ENCODE measurements at regions not wholly inside any gene's neighbourhood (a gene's known extent, or its start where the extent isn't known, plus 50 kb on each side); places are given as distances from the start of the nearest gene placed in this dataset.

DNA sequence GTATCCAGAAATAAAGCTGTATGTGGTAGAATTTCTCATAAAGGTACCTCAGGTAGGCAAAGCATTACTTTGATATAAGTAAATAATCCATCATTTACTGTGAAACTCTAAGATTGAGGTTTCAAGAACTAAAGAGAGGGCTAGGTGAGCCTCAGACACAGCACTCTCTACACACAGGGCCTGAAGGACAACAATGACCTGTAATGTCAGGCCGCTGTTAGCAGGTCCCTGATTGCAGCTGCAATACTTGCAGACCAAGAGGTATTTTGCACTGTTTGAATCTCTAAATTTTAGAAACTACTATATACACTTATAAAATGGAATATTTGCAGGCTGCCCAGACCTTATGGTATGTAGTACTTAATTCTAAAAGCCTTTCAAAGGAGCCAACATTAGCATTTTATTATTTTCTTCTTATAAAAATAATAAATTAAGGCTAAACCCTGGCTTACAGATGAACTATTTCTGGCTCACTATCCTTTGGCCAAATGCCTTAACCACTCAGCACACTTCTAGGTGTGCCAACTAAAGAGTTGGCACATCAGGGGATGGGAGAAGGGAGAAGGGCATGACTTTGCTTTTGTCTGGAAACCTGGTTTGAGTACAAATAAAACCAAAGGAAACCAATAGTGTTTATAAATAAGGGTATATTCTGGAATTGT lies 66.7 kb upstream of the SLC39A10 start:
- no peak for TF ChIP-seq TCF7L2 (IDR thresholded peaks at IDR 0.05; ENCODE audit: borderline replicate concordance, extremely low read depth, insufficient read depth, insufficient read length)
- TF ChIP-seq, protein P1, sequence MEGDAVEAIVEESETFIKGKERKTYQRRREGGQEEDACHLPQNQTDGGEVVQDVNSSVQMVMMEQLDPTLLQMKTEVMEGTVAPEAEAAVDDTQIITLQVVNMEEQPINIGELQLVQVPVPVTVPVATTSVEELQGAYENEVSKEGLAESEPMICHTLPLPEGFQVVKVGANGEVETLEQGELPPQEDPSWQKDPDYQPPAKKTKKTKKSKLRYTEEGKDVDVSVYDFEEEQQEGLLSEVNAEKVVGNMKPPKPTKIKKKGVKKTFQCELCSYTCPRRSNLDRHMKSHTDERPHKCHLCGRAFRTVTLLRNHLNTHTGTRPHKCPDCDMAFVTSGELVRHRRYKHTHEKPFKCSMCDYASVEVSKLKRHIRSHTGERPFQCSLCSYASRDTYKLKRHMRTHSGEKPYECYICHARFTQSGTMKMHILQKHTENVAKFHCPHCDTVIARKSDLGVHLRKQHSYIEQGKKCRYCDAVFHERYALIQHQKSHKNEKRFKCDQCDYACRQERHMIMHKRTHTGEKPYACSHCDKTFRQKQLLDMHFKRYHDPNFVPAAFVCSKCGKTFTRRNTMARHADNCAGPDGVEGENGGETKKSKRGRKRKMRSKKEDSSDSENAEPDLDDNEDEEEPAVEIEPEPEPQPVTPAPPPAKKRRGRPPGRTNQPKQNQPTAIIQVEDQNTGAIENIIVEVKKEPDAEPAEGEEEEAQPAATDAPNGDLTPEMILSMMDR (IDR thresholded peaks at IDR 0.05 in 2 of 3, conservative IDR thresholded peaks at IDR 0.05 in 1 of 3; ENCODE audit: borderline replicate concordance in 1 of 3, insufficient read depth in 1 of 3, low read depth in 2 of 3, low read length in 2 of 3): no peak
- no peak for TF ChIP-seq EZH2phosphoT487 (IDR thresholded peaks at IDR 0.05; ENCODE audit: borderline replicate concordance)
- TF ChIP-seq ZFX (IDR thresholded peaks at IDR 0.05): no peak
- no peak for TF ChIP-seq SRF (IDR thresholded peaks at IDR 0.05; ENCODE audit: low read depth)
- no peak for TF ChIP-seq POLR2A (IDR thresholded peaks at IDR 0.05; ENCODE audit: borderline replicate concordance, extremely low read depth, insufficient read depth, insufficient read length)
- no peak for TF ChIP-seq SIN3A (IDR thresholded peaks at IDR 0.05; ENCODE audit: low read depth)
- no peak for TF ChIP-seq REST (IDR thresholded peaks at IDR 0.05; ENCODE audit: low read depth)
- TF ChIP-seq, protein P2, sequence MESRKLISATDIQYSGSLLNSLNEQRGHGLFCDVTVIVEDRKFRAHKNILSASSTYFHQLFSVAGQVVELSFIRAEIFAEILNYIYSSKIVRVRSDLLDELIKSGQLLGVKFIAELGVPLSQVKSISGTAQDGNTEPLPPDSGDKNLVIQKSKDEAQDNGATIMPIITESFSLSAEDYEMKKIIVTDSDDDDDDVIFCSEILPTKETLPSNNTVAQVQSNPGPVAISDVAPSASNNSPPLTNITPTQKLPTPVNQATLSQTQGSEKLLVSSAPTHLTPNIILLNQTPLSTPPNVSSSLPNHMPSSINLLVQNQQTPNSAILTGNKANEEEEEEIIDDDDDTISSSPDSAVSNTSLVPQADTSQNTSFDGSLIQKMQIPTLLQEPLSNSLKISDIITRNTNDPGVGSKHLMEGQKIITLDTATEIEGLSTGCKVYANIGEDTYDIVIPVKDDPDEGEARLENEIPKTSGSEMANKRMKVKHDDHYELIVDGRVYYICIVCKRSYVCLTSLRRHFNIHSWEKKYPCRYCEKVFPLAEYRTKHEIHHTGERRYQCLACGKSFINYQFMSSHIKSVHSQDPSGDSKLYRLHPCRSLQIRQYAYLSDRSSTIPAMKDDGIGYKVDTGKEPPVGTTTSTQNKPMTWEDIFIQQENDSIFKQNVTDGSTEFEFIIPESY (IDR thresholded peaks at IDR 0.05; ENCODE audit: extremely low read depth, insufficient replicate concordance, low read length): no peak
- no peak for TF ChIP-seq CBX3 (IDR thresholded peaks at IDR 0.05; ENCODE audit: low read depth)
- TF ChIP-seq EGR1 (IDR thresholded peaks at IDR 0.05; ENCODE audit: low read depth): no peak
- TF ChIP-seq EZH2 (IDR thresholded peaks at IDR 0.05): no peak

Data from HCT116 (cell line).